ENCODE measurements at regions not wholly inside any gene's neighbourhood (a gene's known extent, or its start where the extent isn't known, plus 50 kb on each side); places are given as distances from the start of the nearest gene placed in this dataset.

DNA sequence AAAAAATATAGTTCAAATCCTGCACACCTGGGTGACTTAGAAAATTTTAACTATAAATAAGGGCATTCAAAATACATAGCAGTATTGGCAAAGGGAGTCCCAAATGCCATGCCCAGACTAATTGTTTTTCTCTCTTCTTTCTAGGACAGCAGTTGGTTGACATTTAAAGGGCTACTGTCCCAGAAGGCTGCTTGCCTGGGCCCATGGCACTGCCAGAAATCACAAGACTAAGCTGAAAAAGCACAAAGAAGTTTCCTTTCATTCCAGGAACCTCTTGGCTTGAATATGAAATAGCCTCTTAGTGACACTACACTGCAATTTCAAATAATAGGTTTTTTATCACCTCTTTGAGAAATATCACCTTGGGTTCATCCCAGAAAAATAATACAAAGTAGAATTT is 388.9 kb upstream of the TRPC7 start:
- TF ChIP-seq MXI1 (IDR thresholded peaks at IDR 0.05; ENCODE audit: low read depth, low read length) (no peak), FOSL2 (IDR thresholded peaks at IDR 0.05; ENCODE audit: borderline replicate concordance, low read depth) (no peak), SMC3 (IDR thresholded peaks at IDR 0.05; ENCODE audit: low read depth, low read length) (no peak), GABPA (IDR thresholded peaks at IDR 0.05; ENCODE audit: low read depth) (no peak), RFX5 (IDR thresholded peaks at IDR 0.05; ENCODE audit: low read length) (no peak), JUND (IDR thresholded peaks at IDR 0.05) (no peak), FOXJ3 (CRISPR knock-in tag; IDR thresholded peaks at IDR 0.05) (no peak), GATA2 (CRISPR knock-in tag; IDR thresholded peaks at IDR 0.05) (no peak), TCF12 (IDR thresholded peaks at IDR 0.05) (no peak), POLR2AphosphoS5 (IDR thresholded peaks at IDR 0.05; ENCODE audit: low read depth, low read length) (no peak), TAF1 (IDR thresholded peaks at IDR 0.05; ENCODE audit: borderline replicate concordance, low read depth, low read length) (no peak), RXRA (IDR thresholded peaks at IDR 0.05; ENCODE audit: borderline replicate concordance, low read depth) (no peak), RAD21 (IDR thresholded peaks at IDR 0.05; ENCODE audit: low read length) (no peak), CHD2 (IDR thresholded peaks at IDR 0.05; ENCODE audit: low read length, partially characterized antibody) (no peak)
- TF ChIP-seq, protein P1, sequence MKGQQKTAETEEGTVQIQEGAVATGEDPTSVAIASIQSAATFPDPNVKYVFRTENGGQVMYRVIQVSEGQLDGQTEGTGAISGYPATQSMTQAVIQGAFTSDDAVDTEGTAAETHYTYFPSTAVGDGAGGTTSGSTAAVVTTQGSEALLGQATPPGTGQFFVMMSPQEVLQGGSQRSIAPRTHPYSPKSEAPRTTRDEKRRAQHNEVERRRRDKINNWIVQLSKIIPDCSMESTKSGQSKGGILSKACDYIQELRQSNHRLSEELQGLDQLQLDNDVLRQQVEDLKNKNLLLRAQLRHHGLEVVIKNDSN (IDR thresholded peaks at IDR 0.05; ENCODE audit: borderline replicate concordance, low read depth): no peak
- TF ChIP-seq, protein P2, sequence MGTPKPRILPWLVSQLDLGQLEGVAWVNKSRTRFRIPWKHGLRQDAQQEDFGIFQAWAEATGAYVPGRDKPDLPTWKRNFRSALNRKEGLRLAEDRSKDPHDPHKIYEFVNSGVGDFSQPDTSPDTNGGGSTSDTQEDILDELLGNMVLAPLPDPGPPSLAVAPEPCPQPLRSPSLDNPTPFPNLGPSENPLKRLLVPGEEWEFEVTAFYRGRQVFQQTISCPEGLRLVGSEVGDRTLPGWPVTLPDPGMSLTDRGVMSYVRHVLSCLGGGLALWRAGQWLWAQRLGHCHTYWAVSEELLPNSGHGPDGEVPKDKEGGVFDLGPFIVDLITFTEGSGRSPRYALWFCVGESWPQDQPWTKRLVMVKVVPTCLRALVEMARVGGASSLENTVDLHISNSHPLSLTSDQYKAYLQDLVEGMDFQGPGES (IDR thresholded peaks at IDR 0.05; ENCODE audit: low read depth, low read length): no peak
- TF ChIP-seq, protein P3, sequence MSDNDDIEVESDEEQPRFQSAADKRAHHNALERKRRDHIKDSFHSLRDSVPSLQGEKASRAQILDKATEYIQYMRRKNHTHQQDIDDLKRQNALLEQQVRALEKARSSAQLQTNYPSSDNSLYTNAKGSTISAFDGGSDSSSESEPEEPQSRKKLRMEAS (IDR thresholded peaks at IDR 0.05; ENCODE audit: low read depth): no peak
- TF ChIP-seq, protein P4, sequence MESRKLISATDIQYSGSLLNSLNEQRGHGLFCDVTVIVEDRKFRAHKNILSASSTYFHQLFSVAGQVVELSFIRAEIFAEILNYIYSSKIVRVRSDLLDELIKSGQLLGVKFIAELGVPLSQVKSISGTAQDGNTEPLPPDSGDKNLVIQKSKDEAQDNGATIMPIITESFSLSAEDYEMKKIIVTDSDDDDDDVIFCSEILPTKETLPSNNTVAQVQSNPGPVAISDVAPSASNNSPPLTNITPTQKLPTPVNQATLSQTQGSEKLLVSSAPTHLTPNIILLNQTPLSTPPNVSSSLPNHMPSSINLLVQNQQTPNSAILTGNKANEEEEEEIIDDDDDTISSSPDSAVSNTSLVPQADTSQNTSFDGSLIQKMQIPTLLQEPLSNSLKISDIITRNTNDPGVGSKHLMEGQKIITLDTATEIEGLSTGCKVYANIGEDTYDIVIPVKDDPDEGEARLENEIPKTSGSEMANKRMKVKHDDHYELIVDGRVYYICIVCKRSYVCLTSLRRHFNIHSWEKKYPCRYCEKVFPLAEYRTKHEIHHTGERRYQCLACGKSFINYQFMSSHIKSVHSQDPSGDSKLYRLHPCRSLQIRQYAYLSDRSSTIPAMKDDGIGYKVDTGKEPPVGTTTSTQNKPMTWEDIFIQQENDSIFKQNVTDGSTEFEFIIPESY (IDR thresholded peaks at IDR 0.05; ENCODE audit: borderline replicate concordance, low read depth): no peak
- TF ChIP-seq, protein P5, sequence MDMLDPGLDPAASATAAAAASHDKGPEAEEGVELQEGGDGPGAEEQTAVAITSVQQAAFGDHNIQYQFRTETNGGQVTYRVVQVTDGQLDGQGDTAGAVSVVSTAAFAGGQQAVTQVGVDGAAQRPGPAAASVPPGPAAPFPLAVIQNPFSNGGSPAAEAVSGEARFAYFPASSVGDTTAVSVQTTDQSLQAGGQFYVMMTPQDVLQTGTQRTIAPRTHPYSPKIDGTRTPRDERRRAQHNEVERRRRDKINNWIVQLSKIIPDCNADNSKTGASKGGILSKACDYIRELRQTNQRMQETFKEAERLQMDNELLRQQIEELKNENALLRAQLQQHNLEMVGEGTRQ (IDR thresholded peaks at IDR 0.05; ENCODE audit: borderline replicate concordance, low read depth, low read length): no peak
- TF ChIP-seq, protein P6, sequence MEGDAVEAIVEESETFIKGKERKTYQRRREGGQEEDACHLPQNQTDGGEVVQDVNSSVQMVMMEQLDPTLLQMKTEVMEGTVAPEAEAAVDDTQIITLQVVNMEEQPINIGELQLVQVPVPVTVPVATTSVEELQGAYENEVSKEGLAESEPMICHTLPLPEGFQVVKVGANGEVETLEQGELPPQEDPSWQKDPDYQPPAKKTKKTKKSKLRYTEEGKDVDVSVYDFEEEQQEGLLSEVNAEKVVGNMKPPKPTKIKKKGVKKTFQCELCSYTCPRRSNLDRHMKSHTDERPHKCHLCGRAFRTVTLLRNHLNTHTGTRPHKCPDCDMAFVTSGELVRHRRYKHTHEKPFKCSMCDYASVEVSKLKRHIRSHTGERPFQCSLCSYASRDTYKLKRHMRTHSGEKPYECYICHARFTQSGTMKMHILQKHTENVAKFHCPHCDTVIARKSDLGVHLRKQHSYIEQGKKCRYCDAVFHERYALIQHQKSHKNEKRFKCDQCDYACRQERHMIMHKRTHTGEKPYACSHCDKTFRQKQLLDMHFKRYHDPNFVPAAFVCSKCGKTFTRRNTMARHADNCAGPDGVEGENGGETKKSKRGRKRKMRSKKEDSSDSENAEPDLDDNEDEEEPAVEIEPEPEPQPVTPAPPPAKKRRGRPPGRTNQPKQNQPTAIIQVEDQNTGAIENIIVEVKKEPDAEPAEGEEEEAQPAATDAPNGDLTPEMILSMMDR (IDR thresholded peaks at IDR 0.05): no peak
- H3K4me1 ChIP-seq (ENCODE audit: control insufficient read depth in 1 of 2, insufficient read depth in 2 of 2, low read depth in 1 of 2, low read length in 1 of 2): no peaks in the 10 kb centered on the region
- POLR2A ChIA-PET: no interaction called here
- H3K36me3 ChIP-seq (replicated peaks in 1 of 2; ENCODE audit: control insufficient read depth in 1 of 2, insufficient read depth in 2 of 2, low read length in 1 of 2): no peaks in the 10 kb centered on the region
- no peak overlapping the region for H3K27ac ChIP-seq (ENCODE audit: low read depth in 2 of 2, low read length in 1 of 2)
- no peak for DNase-seq
- H3K27me3 ChIP-seq (ENCODE audit: insufficient read depth): peaks cover 6% of the 10 kb centered on the region; the same call in 1 of the 2 replicates
- H3K4me3 ChIP-seq (ENCODE audit: low read depth in 2 of 2, low read length in 1 of 2): no peak overlapping the region
- no peaks in the 10 kb centered on the region for H3K9me3 ChIP-seq
- CTCF ChIA-PET: no interaction called here
- no peaks in the 10 kb centered on the region for H3K79me2 ChIP-seq (ENCODE audit: insufficient read depth)
- no peak overlapping the region for H3K9ac ChIP-seq
- H3F3A ChIP-seq (replicated peaks; ENCODE audit: insufficient read depth): no peaks in the 10 kb centered on the region
- no peak overlapping the region for H2AFZ ChIP-seq (ENCODE audit: low read depth)
- no peaks in the 10 kb centered on the region for H3K9me2 ChIP-seq
- no peaks in the 10 kb centered on the region for H4K20me1 ChIP-seq (ENCODE audit: insufficient read depth)
- H3K4me2 ChIP-seq: no peak overlapping the region

Measured in SK-N-SH (cell line).